Effector CD4-positive, alpha-beta T cell (primary cell): ENCODE measurements at regions not wholly inside any gene's neighbourhood (a gene's known extent, or its start where the extent isn't known, plus 50 kb on each side); places are given as distances from the start of the nearest gene placed in this dataset.
"Not testable (repeated sequence)": the region's sequence is repeated elsewhere in the genome, so short reads cannot be mapped to it uniquely, and the experiment has no call there.

ENCODE experiments used
- DNase-seq: peaks from one replicate; pipeline ENCODE4 v3.0.0-alpha.2; 2020

DNA sequence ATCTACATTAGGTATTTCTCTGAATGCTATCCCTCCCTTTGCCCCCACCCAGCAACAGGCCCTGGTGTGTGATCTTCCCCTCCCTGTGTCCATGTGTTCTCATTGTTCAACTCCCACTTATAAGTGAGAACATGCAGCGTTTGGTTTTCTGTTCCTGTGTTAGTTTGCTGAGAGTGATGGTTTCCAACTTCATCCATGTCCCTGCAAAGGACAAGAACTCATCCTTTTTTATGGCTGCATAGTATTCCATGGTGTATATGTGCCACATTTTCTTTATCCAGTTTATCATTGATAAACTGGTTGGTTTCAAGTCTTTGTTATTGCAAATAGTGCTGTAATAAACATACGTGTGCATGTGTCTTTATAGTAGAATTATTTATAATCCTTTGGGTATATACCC is 55.5 kb upstream of the RASA1 start:
- not testable (repeated sequence) for DNase-seq

DNA sequence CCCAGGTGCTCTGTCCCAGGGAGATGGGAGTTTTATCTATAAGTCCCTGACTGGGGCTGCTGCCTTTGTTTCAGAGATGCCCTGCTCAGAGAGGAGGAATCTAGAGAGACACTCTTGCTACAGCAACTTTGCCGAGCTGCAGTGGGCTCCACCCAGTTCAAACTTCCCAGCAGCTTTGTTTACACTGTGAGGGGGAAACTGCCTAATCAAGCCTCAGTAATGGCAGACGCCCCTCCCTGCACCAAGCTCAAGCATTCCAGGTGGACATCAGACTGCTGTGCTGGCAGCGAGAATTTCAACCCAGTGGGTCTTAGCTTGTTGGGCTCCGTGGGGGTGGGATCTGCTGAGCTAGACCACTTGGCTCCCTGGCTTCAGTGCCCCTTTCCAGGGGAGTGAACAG is 50.2 kb upstream of the RASA1 start:
- DNase-seq, result not testable (repeated sequence)
